ENCODE measurements at regions not wholly inside any gene's neighbourhood (a gene's known extent, or its start where the extent isn't known, plus 50 kb on each side); places are given as distances from the start of the nearest gene placed in this dataset.

DNA sequence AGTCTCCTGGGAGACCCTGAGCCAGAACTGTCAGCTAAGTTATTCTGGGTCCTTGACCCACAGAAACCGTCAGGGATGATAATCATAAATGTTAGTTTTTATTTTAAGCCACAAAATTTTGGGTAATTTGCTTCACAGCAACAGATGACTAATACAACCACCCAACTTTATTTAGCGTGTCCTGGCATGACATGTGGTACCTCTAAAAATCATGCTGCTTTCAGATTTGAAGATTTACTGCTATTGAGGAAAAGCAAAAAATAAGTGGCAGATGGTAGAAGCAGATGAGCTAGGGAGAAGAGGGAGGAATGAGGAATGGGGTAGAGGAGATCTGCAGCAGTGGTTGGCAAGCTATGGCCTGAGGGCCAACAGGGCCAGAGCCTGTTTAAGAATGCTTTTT lies 90.4 kb downstream of the TMEM100 start:
- 36% methylated on average over 2 of the region's 2 CpGs for WGBS (ENCODE audit: low lambda C conversion rate)
- no peaks in the 10 kb centered on the region for H4K20me1 ChIP-seq (ENCODE audit: insufficient read depth)
- no peaks in the 10 kb centered on the region for H3F3A ChIP-seq (replicated peaks; ENCODE audit: insufficient read depth)
- no peak overlapping the region for H3K4me3 ChIP-seq (ENCODE audit: low read depth in 2 of 2, low read length in 1 of 2)
- H3K4me1 ChIP-seq (ENCODE audit: control insufficient read depth in 1 of 2, insufficient read depth in 2 of 2, low read depth in 1 of 2, low read length in 1 of 2), result peaks cover 0 to 21% of the 10 kb centered on the region in 2 experiments; a peak in 2 of 4 replicates
- H2AFZ ChIP-seq (ENCODE audit: low read depth), result no peak overlapping the region
- no peak for DNase-seq
- no peaks in the 10 kb centered on the region for H3K9me3 ChIP-seq
- ChIA-PET POLR2A (no interaction called here), CTCF (interaction anchor here (0.9 to 3.5 kb wide), 8 partner anchors 9 to 138 kb away, joined by 3 to 15 read pairs (median 4); partner anchors contain the start of gene PCTP)
- H3K27me3 ChIP-seq (ENCODE audit: insufficient read depth), result no peaks in the 10 kb centered on the region
- H3K9ac ChIP-seq, result no peak overlapping the region
- no peaks in the 10 kb centered on the region for H3K36me3 ChIP-seq (replicated peaks in 1 of 2; ENCODE audit: control insufficient read depth in 1 of 2, insufficient read depth in 2 of 2, low read length in 1 of 2)
- no peaks in the 10 kb centered on the region for H3K79me2 ChIP-seq (ENCODE audit: insufficient read depth)
- TF ChIP-seq, protein P1, sequence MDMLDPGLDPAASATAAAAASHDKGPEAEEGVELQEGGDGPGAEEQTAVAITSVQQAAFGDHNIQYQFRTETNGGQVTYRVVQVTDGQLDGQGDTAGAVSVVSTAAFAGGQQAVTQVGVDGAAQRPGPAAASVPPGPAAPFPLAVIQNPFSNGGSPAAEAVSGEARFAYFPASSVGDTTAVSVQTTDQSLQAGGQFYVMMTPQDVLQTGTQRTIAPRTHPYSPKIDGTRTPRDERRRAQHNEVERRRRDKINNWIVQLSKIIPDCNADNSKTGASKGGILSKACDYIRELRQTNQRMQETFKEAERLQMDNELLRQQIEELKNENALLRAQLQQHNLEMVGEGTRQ (IDR thresholded peaks at IDR 0.05; ENCODE audit: borderline replicate concordance, low read depth, low read length), result no peak
- TF ChIP-seq RFX5 (IDR thresholded peaks at IDR 0.05; ENCODE audit: low read length), result peak; percentile 80; the same call in 1 of the 2 replicates
- no peak overlapping the region for H3K4me2 ChIP-seq
- H3K9me2 ChIP-seq, result no peaks in the 10 kb centered on the region
- H3K27ac ChIP-seq (ENCODE audit: low read depth in 2 of 2, low read length in 1 of 2), result peak overlapping the region in 1 of 2 experiments; percentile 44; a peak in 1 of 4 replicates

DNA sequence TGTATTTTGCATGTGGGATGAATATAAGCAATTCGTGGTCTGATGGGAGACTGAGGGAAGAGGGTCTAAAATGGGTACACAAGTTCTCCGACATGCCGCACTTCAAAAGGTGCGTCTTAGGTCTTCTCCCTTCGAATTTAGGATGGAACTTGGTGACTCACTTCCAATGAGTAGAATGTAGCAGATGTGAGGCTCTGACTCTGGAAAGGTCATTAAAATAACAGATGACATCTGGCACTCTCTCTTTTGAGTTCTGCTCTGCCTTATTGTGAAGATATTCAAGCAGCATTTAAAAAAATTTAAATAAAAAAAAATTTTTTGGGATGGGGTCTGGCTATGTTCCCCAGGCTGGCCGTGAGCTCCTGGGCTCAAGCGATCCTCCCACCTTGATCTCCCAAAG lies 92.7 kb downstream of the TMEM100 start:
- POLR2A ChIA-PET, result no interaction called here
- Histone ChIP-seq H3K4me2 (no peak overlapping the region), H3K9me3 (no peaks in the 10 kb centered on the region)

More for the DNA sequence above, 92.7 kb downstream of the TMEM100 start:
- H4K20me1 ChIP-seq (ENCODE audit: insufficient read depth), result no peaks in the 10 kb centered on the region
- H3K36me3 ChIP-seq (replicated peaks in 1 of 2; ENCODE audit: control insufficient read depth in 1 of 2, insufficient read depth in 2 of 2, low read length in 1 of 2), result no peaks in the 10 kb centered on the region
- TF ChIP-seq EZH2phosphoT487 (IDR thresholded peaks at IDR 0.05; ENCODE audit: borderline replicate concordance, low read depth) (no peak), FOXM1 (IDR thresholded peaks at IDR 0.05; ENCODE audit: low read depth) (no peak), MAX (IDR thresholded peaks at IDR 0.05; ENCODE audit: low read depth) (no peak), POLR2AphosphoS5 (IDR thresholded peaks at IDR 0.05; ENCODE audit: low read depth, low read length) (no peak), GABPA (IDR thresholded peaks at IDR 0.05; ENCODE audit: low read depth) (no peak), ZBTB33 (IDR thresholded peaks at IDR 0.05; ENCODE audit: borderline replicate concordance, low read depth) (no peak), YY1 (IDR thresholded peaks at IDR 0.05; ENCODE audit: low read depth) (no peak), SMC3 (IDR thresholded peaks at IDR 0.05; ENCODE audit: low read depth, low read length) (no peak), RFX5 (IDR thresholded peaks at IDR 0.05; ENCODE audit: low read length) (no peak), REST (IDR thresholded peaks at IDR 0.05; ENCODE audit: low read depth, low read length) (no peak)
- TF ChIP-seq, protein P1 (IDR thresholded peaks at IDR 0.05; ENCODE audit: borderline replicate concordance, low read depth, low read length), result no peak
- TF ChIP-seq, protein P2, sequence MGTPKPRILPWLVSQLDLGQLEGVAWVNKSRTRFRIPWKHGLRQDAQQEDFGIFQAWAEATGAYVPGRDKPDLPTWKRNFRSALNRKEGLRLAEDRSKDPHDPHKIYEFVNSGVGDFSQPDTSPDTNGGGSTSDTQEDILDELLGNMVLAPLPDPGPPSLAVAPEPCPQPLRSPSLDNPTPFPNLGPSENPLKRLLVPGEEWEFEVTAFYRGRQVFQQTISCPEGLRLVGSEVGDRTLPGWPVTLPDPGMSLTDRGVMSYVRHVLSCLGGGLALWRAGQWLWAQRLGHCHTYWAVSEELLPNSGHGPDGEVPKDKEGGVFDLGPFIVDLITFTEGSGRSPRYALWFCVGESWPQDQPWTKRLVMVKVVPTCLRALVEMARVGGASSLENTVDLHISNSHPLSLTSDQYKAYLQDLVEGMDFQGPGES (IDR thresholded peaks at IDR 0.05; ENCODE audit: low read depth, low read length), result no peak
- peaks cover 0 to 11% of the 10 kb centered on the region in 2 experiments; a peak in 2 of 4 replicates for H3K4me1 ChIP-seq (ENCODE audit: control insufficient read depth in 1 of 2, insufficient read depth in 2 of 2, low read depth in 1 of 2, low read length in 1 of 2)
- no peaks in the 10 kb centered on the region for H3K79me2 ChIP-seq (ENCODE audit: insufficient read depth)
- no peak overlapping the region for H3K27ac ChIP-seq (ENCODE audit: low read depth in 2 of 2, low read length in 1 of 2)
- CTCF ChIA-PET, result interaction anchor here (1.6 kb wide), 1 partner anchor 12 kb away, joined by 4 read pairs; no protein-coding TSS in a partner anchor
- no peaks in the 10 kb centered on the region for H3K9me2 ChIP-seq
- WGBS (ENCODE audit: low lambda C conversion rate), result 60% methylated on average over 7 of the region's 7 CpGs
- H2AFZ ChIP-seq (ENCODE audit: low read depth), result no peak overlapping the region
- no peaks in the 10 kb centered on the region for H3F3A ChIP-seq (replicated peaks; ENCODE audit: insufficient read depth)
- no peak for DNase-seq
- H3K9ac ChIP-seq, result no peak overlapping the region
- H3K4me3 ChIP-seq (ENCODE audit: low read depth in 2 of 2, low read length in 1 of 2), result no peak overlapping the region
- no peaks in the 10 kb centered on the region for H3K27me3 ChIP-seq (ENCODE audit: insufficient read depth)
